Pancreas (tissue), 10 donors: ENCODE measurements at regions not wholly inside any gene's neighbourhood (a gene's known extent, or its start where the extent isn't known, plus 50 kb on each side); places are given as distances from the start of the nearest gene placed in this dataset.

ENCODE experiments used
- ATAC-seq, 4 donors: fragments of 200-7000 bp; cut with Tn5 transposase; one replicate each; pipeline versions ENCODE4 v1.8.0 to v1.9.1; 2020; ENCODE audit warnings: mild to moderate bottlenecking in 4 of 4, moderate library complexity in 4 of 4
- DNase-seq, 6 donors: peaks; one replicate each; pipeline ENCODE4 v3.0.0-alpha.2; 2020
- FAIRE-seq: peaks from 2 replicates; lab custom pipeline; 2012; peaks lifted over from hg19 to GRCh38; lab: Jason Lieb, UNC
- H3K27ac ChIP-seq, 4 donors: fragments of 200-600 bp; sonication (generic); 1 replicate in 3 of 4; 2 replicates in 1 of 4; pipeline versions ENCODE4 v1.5.0 to v1.8.0; 2020
- H3K27me3 ChIP-seq, 4 donors: fragments of 200-600 bp; one replicate each; pipeline ENCODE4 v1.8.0; 2021
- H3K36me3 ChIP-seq, 3 donors: fragments of 200-600 bp; sonication (generic) in 1 of 3; one replicate each; pipeline versions ENCODE4 v1.5.0 to v1.8.0; 2020 to 2021
- H3K4me1 ChIP-seq, 3 donors: fragments of 200-600 bp; one replicate each; pipeline ENCODE4 v1.8.0; 2021
- H3K4me3 ChIP-seq, 4 donors: fragments of 200-600 bp; sonication (generic) in 2 of 4; one replicate each; pipeline versions ENCODE4 v1.5.0 to v1.8.0; 2020 to 2021
- H3K9me3 ChIP-seq, 4 donors: fragments of 200-600 bp; one replicate each; pipeline ENCODE4 v1.8.0; 2021
- WGBS, 2 donors: extraction: QIAGEN DNeasy Blood & Tissue Kit; methylation state at CpG; one replicate each; pipeline ENCODE4 v1.1.7; 2013; 5-methylcytosine and 5-hydroxymethylcytosine counted together
- intact Hi-C, 3 donors: fragments of 100-400 bp; cut with DNase I; formaldehyde crosslinking; loops; one replicate each; pipeline versions ENCODE4 v1.11.1 to v1.14.2; 2022
- TF ChIP-seq, protein P1 (sequence below), 4 donors: fragments of 200-600 bp; sonication (generic) in 3 of 4; IDR thresholded peaks; one replicate each; pipeline versions ENCODE4 v1.5.0 to v1.8.0; 2021; ENCODE audit warnings: antibody characterized with exemption in 4 of 4
- donor health status: healthy with polysubstance abuse.
- donor health status: DM: no; HTN: no; CAD: no; lungs with moderate emphysema.
- donor health status: DM: no; HTN: no; CAD: no.
- donor health status: control.
- donor health status: control.
- donor health status: Bipolar disorder and iron deficiency.
- donor health status: DM: yes; HTN: yes; CAD: no.
- donor health status: DM: no; HTN: no; CAD: no.
- donor health status: DM: no; HTN: no; CAD: no.
- donor health status: DM: yes; HTN: yes; CAD: no.

DNA sequence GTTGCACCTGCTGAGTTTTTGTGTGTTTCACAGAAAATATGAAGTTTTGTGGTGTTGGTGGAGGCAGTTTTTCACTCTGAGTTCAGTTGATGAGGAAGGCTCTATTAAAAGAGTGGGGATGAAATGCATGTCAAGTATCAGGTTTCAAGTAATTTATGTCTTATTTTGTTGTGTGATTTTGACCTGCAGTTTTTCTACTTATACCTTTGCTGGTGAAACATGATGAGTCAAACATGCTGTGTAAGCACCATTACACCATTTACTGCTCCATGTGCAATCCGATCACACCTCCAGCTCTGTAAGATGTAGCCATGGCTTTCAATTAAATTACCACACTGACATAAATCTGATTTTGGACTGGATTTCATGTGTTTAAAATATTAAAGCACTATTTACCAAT lies 174.5 kb upstream of the ZEB2 start:
- FAIRE-seq (no peak), ATAC-seq (no peak), DNase-seq (no peak)
- H3K9me3 ChIP-seq: no peaks in the 10 kb centered on the region
- no peaks in the 10 kb centered on the region for H3K36me3 ChIP-seq
- no peak overlapping the region for H3K4me3 ChIP-seq
- intact Hi-C loops: no loop called here
- no peaks in the 10 kb centered on the region for H3K4me1 ChIP-seq
- TF ChIP-seq, protein P1, sequence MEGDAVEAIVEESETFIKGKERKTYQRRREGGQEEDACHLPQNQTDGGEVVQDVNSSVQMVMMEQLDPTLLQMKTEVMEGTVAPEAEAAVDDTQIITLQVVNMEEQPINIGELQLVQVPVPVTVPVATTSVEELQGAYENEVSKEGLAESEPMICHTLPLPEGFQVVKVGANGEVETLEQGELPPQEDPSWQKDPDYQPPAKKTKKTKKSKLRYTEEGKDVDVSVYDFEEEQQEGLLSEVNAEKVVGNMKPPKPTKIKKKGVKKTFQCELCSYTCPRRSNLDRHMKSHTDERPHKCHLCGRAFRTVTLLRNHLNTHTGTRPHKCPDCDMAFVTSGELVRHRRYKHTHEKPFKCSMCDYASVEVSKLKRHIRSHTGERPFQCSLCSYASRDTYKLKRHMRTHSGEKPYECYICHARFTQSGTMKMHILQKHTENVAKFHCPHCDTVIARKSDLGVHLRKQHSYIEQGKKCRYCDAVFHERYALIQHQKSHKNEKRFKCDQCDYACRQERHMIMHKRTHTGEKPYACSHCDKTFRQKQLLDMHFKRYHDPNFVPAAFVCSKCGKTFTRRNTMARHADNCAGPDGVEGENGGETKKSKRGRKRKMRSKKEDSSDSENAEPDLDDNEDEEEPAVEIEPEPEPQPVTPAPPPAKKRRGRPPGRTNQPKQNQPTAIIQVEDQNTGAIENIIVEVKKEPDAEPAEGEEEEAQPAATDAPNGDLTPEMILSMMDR (IDR thresholded peaks at IDR 0.05): no peak
- no peaks in the 10 kb centered on the region for H3K27me3 ChIP-seq
- WGBS, 2 donors: 71 to 83% methylated on average over 1 of the region's 1 CpG
- H3K27ac ChIP-seq: no peak overlapping the region

DNA sequence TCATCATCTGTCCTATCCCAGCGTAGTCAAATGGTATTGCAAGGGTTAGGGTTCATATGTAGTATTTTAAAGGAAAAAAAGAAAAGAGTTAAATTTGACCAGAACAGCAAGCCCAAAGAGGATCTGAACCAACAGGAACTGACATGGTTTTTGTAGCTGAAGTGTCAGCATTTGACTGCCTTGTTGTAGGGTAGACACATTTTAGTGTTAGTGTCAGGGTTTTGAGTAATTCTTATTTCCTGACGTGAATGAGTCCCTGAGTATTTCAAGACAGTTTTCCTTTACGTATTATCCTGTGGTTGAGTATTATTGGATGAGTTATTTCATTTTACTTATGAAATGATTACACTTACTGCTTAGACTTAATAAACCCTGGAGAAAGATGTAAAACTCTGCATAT lies 173.3 kb upstream of the ZEB2 start:
- no peak overlapping the region for H3K27ac ChIP-seq
- intact Hi-C loops: no loop called here
- peak in 2 of 4 donors; percentile 49 to 51 for ATAC-seq

GRCh38 chr2:144692661-144693060 lies 172.7 kb upstream of the ZEB2 start:
- no peak for FAIRE-seq
- no peak overlapping the region for H3K27ac ChIP-seq
- 63 to 71% methylated on average over 5 of the region's 5 CpGs for WGBS, 2 donors

More for the DNA sequence above, 173.3 kb upstream of the ZEB2 start:
- H3K4me3 ChIP-seq: no peak overlapping the region
- H3K27me3 ChIP-seq: no peaks in the 10 kb centered on the region
- TF ChIP-seq, protein P1 (IDR thresholded peaks at IDR 0.05): no peak
- no peaks in the 10 kb centered on the region for H3K9me3 ChIP-seq
- no peaks in the 10 kb centered on the region for H3K36me3 ChIP-seq
- H3K4me1 ChIP-seq: no peaks in the 10 kb centered on the region
- DNase-seq: no peak
- FAIRE-seq: no peak
- WGBS, 2 donors: 81 to 88% methylated on average over 3 of the region's 3 CpGs

DNA sequence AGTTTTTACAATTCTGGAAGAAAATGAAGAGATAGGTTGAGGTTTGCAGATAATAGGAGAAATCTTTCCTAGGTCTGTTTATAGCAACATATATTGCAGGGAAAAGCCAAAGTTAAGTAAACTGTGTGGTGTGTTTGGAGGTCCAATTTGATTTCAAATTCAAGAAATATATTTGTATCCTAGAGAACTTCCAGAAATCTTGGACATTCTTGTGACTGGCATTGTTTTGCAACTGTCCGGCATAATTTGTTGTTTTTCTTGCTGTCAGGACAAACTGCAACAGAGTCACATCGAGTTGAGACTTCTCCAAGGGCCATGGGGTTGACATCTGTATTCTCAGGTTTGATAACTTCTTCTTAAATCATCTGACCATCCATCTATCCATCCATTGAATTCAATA lies 170.9 kb upstream of the ZEB2 start:
- no peak for FAIRE-seq

More at GRCh38 chr2:144692661-144693060, 172.7 kb upstream of the ZEB2 start:
- intact Hi-C loops: no loop called here
- TF ChIP-seq, protein P1 (IDR thresholded peaks at IDR 0.05): no peak
- no peaks in the 10 kb centered on the region for H3K9me3 ChIP-seq
- no peaks in the 10 kb centered on the region for H3K27me3 ChIP-seq
- DNase-seq (no peak), ATAC-seq (no peak)
- no peak overlapping the region for H3K4me3 ChIP-seq
- H3K36me3 ChIP-seq: no peaks in the 10 kb centered on the region
- no peaks in the 10 kb centered on the region for H3K4me1 ChIP-seq

More for the DNA sequence above, 170.9 kb upstream of the ZEB2 start:
- no peaks in the 10 kb centered on the region for H3K9me3 ChIP-seq
- H3K27ac ChIP-seq: no peak overlapping the region
- TF ChIP-seq, protein P1 (IDR thresholded peaks at IDR 0.05): no peak
- WGBS, 2 donors: 74 to 79% methylated on average over 2 of the region's 2 CpGs
- ATAC-seq (no peak), DNase-seq (no peak)
- intact Hi-C loops: no loop called here
- no peaks in the 10 kb centered on the region for H3K4me1 ChIP-seq
- no peaks in the 10 kb centered on the region for H3K36me3 ChIP-seq
- H3K27me3 ChIP-seq: no peaks in the 10 kb centered on the region
- H3K4me3 ChIP-seq: no peak overlapping the region
